ENCODE measurements at regions not wholly inside any gene's neighbourhood (a gene's known extent, or its start where the extent isn't known, plus 50 kb on each side); places are given as distances from the start of the nearest gene placed in this dataset.

- DNase-seq: no peak
These were observed 137.7 kb downstream of the MN1 start for GRCh38 chr22:27663812-27664211.

GRCh38 chr22:27666272-27666997 is 135.1 kb downstream of the MN1 start:
- DNase-seq: no peak

GRCh38 chr22:27667121-27667843 is 134.3 kb downstream of the MN1 start:
- DNase-seq: no peak

- DNase-seq: no peak
These were observed 132.4 kb downstream of the MN1 start for GRCh38 chr22:27668828-27669797.

- no peak for DNase-seq
These were observed 131.6 kb downstream of the MN1 start for GRCh38 chr22:27669798-27670599.

- no peak for DNase-seq
These were observed 130.7 kb downstream of the MN1 start for GRCh38 chr22:27670701-27671412.

- DNase-seq: no peak
These were observed 130.1 kb downstream of the MN1 start for GRCh38 chr22:27671413-27671935.

GRCh38 chr22:27672721-27673418 is 128.7 kb downstream of the MN1 start:
- DNase-seq: no peak

- no peak for DNase-seq
These were observed 127.7 kb downstream of the MN1 start for GRCh38 chr22:27673839-27674238.

GRCh38 chr22:27674261-27674923 is 127.2 kb downstream of the MN1 start:
- no peak for DNase-seq

- no peak for DNase-seq
These were observed 124.9 kb downstream of the MN1 start for GRCh38 chr22:27676545-27677213.

- DNase-seq: no peak
These were observed 123.6 kb downstream of the MN1 start for GRCh38 chr22:27677905-27678458.

- DNase-seq: no peak
These were observed 122.4 kb downstream of the MN1 start for GRCh38 chr22:27679176-27679575.

GRCh38 chr22:27679693-27680488 is 121.7 kb downstream of the MN1 start:
- DNase-seq: no peak

GRCh38 chr22:27680636-27681035 is 120.9 kb downstream of the MN1 start:
- DNase-seq: no peak

- DNase-seq: no peak
These were observed 120.5 kb downstream of the MN1 start for GRCh38 chr22:27681037-27681436.

GRCh38 chr22:27682437-27682836 is 119.1 kb downstream of the MN1 start:
- DNase-seq: no peak

- DNase-seq: no peak
These were observed 116.7 kb downstream of the MN1 start for GRCh38 chr22:27684901-27685300.

GRCh38 chr22:27685515-27685914 is 116.0 kb downstream of the MN1 start:
- DNase-seq: no peak

Measured in NCI-H2081 treated with DMSO at 0.1 percent for 48 hours (cell line).